Psoas muscle (tissue), 7 donors: ENCODE measurements at regions not wholly inside any gene's neighbourhood (a gene's known extent, or its start where the extent isn't known, plus 50 kb on each side); places are given as distances from the start of the nearest gene placed in this dataset.
"Not testable (repeated sequence)": the region's sequence is repeated elsewhere in the genome, so short reads cannot be mapped to it uniquely, and the experiment has no call there.

Experiments used
- ATAC-seq, 4 donors: fragments of 200-7000 bp; cut with Tn5 transposase; one replicate each; pipeline ENCODE4 v1.9.1; 2020; ENCODE audit warnings: moderate library complexity in 3 of 4, mild to moderate bottlenecking in 2 of 4
- DNase-seq, 2 donors: peaks; one replicate each; pipeline ENCODE4 v3.0.0-alpha.2; 2020
- H3K27ac ChIP-seq: fragments of 200-600 bp; one replicate; pipeline ENCODE4 v1.8.0; 2022
- H3K27me3 ChIP-seq, 3 donors: fragments of 200-600 bp in 1 of 3; one replicate each; pipeline versions ENCODE4 v1.6.1 to v1.8.0; 2013 to 2022; ENCODE audit warnings: low read length in 2 of 3, mild to moderate bottlenecking in 2 of 3, moderate library complexity in 1 of 3; ENCODE audit not compliant: insufficient read depth in 3 of 3
- H3K36me3 ChIP-seq, 2 donors: fragments of 200-600 bp in 1 of 2; one replicate each; pipeline versions ENCODE4 v1.6.1 to v1.8.0; 2013 to 2022; ENCODE audit warnings: low read depth in 1 of 2, mild to moderate bottlenecking in 1 of 2, moderate library complexity in 1 of 2; ENCODE audit not compliant: insufficient read depth in 1 of 2
- H3K4me1 ChIP-seq: fragments of 200-600 bp; one replicate; pipeline ENCODE4 v1.8.0; 2022
- H3K4me3 ChIP-seq: fragments of 200-600 bp; one replicate; pipeline ENCODE4 v1.8.0; 2022; ENCODE audit warnings: mild to moderate bottlenecking
- H3K9me3 ChIP-seq: fragments of 200-600 bp; one replicate; pipeline ENCODE4 v1.8.0; 2022
- WGBS, 3 donors: extraction: QIAGEN DNeasy Blood & Tissue Kit; methylation state at CpG; one replicate each; pipeline versions ENCODE4 v1.1.6 to v1.1.7; 2013; 5-methylcytosine and 5-hydroxymethylcytosine counted together
- intact Hi-C, 2 donors: fragments of 100-400 bp; cut with DNase I; formaldehyde crosslinking; loops; one replicate each; pipeline versions ENCODE4 v1.11.0 to v1.14.2; 2022
- TF ChIP-seq, protein P1 (sequence below): fragments of 200-600 bp; IDR thresholded peaks from one replicate; pipeline ENCODE4 v1.8.0; 2022; ENCODE audit warnings: antibody characterized with exemption
- donor health status: healthy with polysubstance abuse.
- donor health status: DM: no; HTN: no; CAD: no; lungs with moderate emphysema.
- donor health status: Bipolar disorder and iron deficiency.
- donor health status: healthy.
- donor health status: DM: yes; HTN: yes; CAD: no.
- donor health status: DM: no; HTN: no; CAD: no.
- donor health status: DM: yes; HTN: yes; CAD: no.

DNA sequence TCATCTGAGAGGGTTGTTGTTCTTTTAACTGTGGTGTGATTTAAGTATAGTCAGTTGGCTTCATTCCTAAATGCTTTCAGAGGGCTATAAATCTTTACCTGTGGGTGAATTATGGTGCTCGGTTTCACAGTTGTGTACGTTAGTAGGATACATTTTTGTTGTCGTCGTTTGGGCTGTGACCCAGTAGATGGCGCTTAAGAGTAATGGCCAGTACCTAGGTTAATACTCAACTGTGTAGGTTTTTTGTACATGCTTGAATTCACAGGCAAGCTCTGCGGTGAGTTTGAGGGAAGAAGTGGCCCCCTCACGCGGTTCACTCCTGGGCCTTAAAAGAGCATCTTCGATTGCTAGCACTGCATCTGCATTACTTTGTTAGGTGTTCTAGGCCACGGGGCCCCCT is 571.7 kb upstream of the TGIF2LX start:
- H3K27ac ChIP-seq, DNase-seq, H3K27me3 ChIP-seq, H3K4me3 ChIP-seq, ATAC-seq, H3K4me1 ChIP-seq, H3K36me3 ChIP-seq, intact Hi-C loops, H3K9me3 ChIP-seq: not testable (repeated sequence)
- TF ChIP-seq, protein P1, sequence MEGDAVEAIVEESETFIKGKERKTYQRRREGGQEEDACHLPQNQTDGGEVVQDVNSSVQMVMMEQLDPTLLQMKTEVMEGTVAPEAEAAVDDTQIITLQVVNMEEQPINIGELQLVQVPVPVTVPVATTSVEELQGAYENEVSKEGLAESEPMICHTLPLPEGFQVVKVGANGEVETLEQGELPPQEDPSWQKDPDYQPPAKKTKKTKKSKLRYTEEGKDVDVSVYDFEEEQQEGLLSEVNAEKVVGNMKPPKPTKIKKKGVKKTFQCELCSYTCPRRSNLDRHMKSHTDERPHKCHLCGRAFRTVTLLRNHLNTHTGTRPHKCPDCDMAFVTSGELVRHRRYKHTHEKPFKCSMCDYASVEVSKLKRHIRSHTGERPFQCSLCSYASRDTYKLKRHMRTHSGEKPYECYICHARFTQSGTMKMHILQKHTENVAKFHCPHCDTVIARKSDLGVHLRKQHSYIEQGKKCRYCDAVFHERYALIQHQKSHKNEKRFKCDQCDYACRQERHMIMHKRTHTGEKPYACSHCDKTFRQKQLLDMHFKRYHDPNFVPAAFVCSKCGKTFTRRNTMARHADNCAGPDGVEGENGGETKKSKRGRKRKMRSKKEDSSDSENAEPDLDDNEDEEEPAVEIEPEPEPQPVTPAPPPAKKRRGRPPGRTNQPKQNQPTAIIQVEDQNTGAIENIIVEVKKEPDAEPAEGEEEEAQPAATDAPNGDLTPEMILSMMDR, result peak; percentile 9
- WGBS, 3 donors, result 20 to 35% (median 24%) methylated on average over 7 of the region's 10 CpGs

DNA sequence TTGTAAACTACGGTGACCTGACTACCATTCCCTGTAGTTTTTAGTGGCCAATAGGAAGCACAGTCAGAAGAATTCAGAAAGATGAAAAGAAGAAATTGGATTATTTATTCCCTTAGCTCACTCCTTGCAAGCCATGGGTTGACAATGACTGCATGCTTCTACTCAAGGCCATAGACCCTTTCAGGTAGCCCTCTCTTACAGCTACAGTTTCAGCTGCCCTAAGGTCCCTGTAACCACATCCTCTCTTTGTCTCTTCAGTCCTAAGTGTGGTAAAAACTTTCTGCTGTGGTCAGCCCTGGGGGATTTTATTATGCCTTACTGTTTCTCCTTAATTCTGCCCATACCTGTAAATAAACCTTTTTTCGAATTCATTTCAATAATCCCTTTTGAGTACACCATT is 551.8 kb upstream of the TGIF2LX start:
- H3K27me3 ChIP-seq, ATAC-seq, intact Hi-C loops, H3K27ac ChIP-seq, H3K4me1 ChIP-seq, H3K9me3 ChIP-seq, H3K4me3 ChIP-seq, DNase-seq, H3K36me3 ChIP-seq: not testable (repeated sequence)
- WGBS, 3 donors, result 80 to 86% (median 80%) methylated on average over 2 of the region's 2 CpGs

DNA sequence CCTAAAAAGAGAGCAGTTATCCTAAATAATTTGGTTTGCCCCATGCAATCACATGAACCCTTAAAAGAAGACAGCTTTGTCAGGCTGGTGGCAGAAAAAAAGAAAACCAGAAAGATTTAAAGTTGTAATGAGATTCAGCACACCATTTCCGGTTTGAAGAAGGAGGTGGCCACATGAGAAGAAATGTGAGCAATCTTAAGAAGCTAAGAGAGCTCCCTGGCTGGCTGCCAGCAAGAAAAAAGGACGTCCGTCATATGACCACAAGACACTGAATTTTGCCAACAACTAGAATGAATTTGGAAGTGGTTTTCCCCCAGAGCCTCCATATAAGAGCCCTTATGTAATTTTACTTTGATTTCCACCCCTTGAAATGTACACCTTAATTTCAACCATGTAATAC is 528.7 kb upstream of the TGIF2LX start:
- peak in 1 of 2 donors; percentile 13 for DNase-seq
- intact Hi-C loops, H3K9me3 ChIP-seq, H3K4me3 ChIP-seq, ATAC-seq, H3K36me3 ChIP-seq, H3K27ac ChIP-seq, H3K27me3 ChIP-seq, H3K4me1 ChIP-seq: not testable (repeated sequence)
- 2 to 26% (median 21%) methylated on average over 3 of the region's 3 CpGs for WGBS, 3 donors

DNA sequence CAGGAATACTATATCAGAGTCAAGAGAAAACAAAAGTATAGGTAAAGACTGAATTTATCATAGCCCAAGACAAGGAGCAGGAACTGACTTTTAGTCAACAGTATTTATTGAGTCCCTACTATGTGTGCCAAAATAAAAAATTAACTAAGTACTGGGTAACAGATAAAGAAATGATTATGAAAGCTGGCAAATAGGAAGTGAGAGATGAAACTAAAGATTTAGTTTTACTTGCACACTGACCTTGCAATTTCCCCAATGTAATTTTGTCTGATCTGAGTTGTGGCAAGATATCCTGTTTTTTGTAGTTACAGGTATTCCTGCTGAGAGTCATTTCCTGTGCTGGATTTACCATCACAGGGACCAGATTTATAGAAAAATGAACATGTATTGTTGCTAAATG is 518.9 kb upstream of the TGIF2LX start:
- H3K27me3 ChIP-seq, H3K36me3 ChIP-seq, intact Hi-C loops, H3K9me3 ChIP-seq, ATAC-seq, H3K4me3 ChIP-seq, H3K4me1 ChIP-seq, H3K27ac ChIP-seq, DNase-seq: not testable (repeated sequence)

DNA sequence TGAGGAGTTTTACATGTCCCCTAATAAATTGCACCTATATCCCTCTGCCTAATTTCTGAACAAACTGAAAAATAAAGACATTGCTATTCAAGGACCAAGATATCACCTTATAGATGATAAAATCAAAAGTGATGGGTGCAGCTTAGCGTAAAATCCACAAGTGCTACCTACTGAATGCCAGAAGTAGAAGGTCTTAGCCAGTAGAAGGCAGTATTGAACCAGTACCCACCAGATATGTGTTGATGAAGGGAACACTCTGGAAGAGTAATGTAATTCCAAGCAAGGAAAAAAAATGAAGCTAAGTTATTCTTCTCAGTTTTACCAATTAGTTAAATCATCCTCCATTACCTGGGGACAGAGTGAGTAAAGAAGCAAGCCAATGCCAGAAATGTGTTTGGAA is 516.6 kb upstream of the TGIF2LX start:
- H3K27ac ChIP-seq, H3K27me3 ChIP-seq, ATAC-seq, H3K36me3 ChIP-seq, DNase-seq, H3K4me1 ChIP-seq, intact Hi-C loops, H3K4me3 ChIP-seq, H3K9me3 ChIP-seq: not testable (repeated sequence)
- 89 to 100% (median 90%) methylated on average over 1 of the region's 1 CpG for WGBS, 3 donors

DNA sequence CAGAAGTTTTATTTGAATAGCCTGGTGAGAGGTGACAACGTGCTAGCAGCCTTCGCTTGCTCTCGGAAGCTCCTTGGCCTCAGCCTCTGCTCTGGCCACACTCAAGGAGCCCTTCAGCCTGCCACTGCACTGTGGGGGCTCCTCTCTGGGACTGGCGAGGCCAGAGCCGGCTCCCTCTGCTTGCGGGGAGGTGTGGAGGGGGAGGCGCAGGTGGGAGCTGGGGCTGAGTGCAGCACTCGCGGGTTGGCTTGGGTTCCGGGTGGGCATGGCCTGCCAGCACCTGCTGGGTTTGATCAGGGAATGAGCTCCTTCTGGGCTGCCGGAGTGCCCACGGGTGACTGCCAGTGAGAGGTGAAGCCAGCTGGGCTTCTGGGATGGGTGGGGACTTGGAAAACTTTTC is 504.8 kb upstream of the TGIF2LX start:
- H3K36me3 ChIP-seq, H3K4me3 ChIP-seq, H3K9me3 ChIP-seq, intact Hi-C loops, ATAC-seq, H3K4me1 ChIP-seq, H3K27me3 ChIP-seq, H3K27ac ChIP-seq: not testable (repeated sequence)
- DNase-seq, result peak in 1 of 2 donors; percentile 16
- WGBS, 3 donors, result 91 to 93% (median 92%) methylated on average over 7 to 12 of the region's 12 CpGs

DNA sequence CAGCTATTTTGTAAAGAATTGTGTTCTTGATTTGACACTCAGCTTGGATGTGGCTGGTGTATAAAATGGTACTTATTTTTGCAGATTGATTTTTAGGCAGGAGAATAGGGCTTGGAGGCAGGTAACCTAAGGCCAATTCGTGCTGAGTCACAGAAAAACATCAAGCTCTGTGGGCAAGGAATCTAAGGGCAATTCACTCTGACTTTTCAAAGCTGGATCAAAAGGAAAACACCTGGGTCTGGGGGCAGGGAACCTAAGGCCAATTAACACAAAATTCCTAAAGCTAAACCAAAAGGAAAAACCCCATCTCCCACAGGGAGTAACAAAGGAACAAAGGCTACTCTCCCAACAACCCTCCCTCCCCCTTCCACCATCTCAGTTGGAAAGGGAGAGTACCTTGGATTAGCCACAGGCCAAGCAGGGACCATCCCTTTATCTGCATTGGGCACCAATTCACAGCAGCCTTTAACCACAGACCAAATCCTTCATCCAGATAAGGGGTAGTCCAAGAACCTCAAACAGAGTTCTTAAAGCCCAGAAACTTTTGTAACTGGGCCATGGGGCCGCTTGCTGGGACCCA is 489.0 kb upstream of the TGIF2LX start:
- H3K4me1 ChIP-seq, DNase-seq, ATAC-seq, intact Hi-C loops, H3K36me3 ChIP-seq, H3K27ac ChIP-seq, H3K27me3 ChIP-seq, H3K4me3 ChIP-seq, H3K9me3 ChIP-seq: not testable (repeated sequence)
- WGBS, 3 donors, result 58 to 73% (median 60%) methylated on average over 1 of the region's 2 CpGs
